ENCODE measurements at regions not wholly inside any gene's neighbourhood (a gene's known extent, or its start where the extent isn't known, plus 50 kb on each side); places are given as distances from the start of the nearest gene placed in this dataset.

GRCh38 chr18:22796113-22796512 is 137.0 kb upstream of the RBBP8 start:
- TF ChIP-seq REST (IDR thresholded peaks at IDR 0.05; ENCODE audit: insufficient read depth in 1 of 2, low read depth in 2 of 2, low read length in 2 of 2) (no peak), TAF1 (IDR thresholded peaks at IDR 0.05; ENCODE audit: borderline replicate concordance, insufficient read depth, low read length) (no peak), POLR2AphosphoS5 (IDR thresholded peaks at IDR 0.05; ENCODE audit: low read depth, low read length) (no peak)
